ENCODE measurements at regions not wholly inside any gene's neighbourhood (a gene's known extent, or its start where the extent isn't known, plus 50 kb on each side); places are given as distances from the start of the nearest gene placed in this dataset.

DNA sequence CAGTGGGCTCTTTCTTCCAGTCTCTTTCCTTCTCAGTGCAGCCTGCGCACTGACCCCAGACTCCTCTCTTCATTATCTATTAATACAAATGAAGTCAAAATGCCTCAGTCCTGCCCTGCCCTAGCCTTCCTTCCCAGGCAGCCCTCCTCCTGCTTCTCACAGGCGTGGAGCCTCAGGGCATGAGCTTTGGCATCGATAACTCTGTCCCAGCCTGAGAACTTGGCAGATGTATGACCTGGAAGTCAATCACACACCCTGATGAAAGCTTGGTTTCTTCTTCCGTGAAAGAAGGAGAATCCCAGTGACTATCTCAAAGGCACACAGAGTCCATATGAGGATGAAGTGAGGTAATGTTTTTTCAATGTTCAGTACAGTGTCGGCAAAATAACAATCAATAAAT is 600.7 kb upstream of the ID2 start:
- WGBS: 94% methylated on average over 5 of the region's 5 CpGs

DNA sequence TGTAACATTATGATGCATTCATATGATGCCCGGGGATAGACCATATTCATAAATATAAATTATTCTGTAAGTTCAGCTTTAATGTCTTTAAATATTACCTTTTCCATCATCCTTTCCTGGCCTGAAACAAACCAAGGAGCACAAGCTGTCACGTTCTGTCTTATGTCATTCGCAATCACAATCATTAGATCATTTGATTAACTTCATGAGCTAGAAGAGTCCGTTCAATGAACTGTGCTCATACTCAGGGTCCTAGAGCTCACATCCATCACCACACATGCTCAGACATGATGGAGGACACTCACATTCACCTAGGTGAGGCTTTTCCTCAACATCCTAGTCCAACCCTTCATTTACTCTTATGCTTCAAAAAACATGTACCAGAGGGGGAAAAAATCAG is 599.0 kb upstream of the ID2 start:
- H3K4me1 ChIP-seq (ENCODE audit: control insufficient read depth in 4 of 4, insufficient read depth in 4 of 4, low read length in 3 of 4): no peaks in the 10 kb centered on the region
- H3K27me3 ChIP-seq (ENCODE audit: control insufficient read depth in 4 of 4, insufficient read depth in 4 of 4, low read length in 3 of 4): no peaks in the 10 kb centered on the region
- TF ChIP-seq ATF3 (IDR thresholded peaks at IDR 0.05) (no peak), REST (IDR thresholded peaks at IDR 0.05) (no peak), EGR1 (IDR thresholded peaks at IDR 0.05; ENCODE audit: low read depth in 2 of 2) (no peak), RXRA (IDR thresholded peaks at IDR 0.05) (no peak), TAF1 (conservative IDR thresholded peaks at IDR 0.05) (no peak), SP1 (IDR thresholded peaks at IDR 0.05) (no peak), GABPA (IDR thresholded peaks at IDR 0.05 in 1 of 2, conservative IDR thresholded peaks at IDR 0.05 in 1 of 2) (no peak), NR2F2 (IDR thresholded peaks at IDR 0.05) (no peak), YY1 (IDR thresholded peaks at IDR 0.05) (no peak), JUND (IDR thresholded peaks at IDR 0.05) (no peak), FOXA2 (IDR thresholded peaks at IDR 0.05) (no peak), HNF4G (IDR thresholded peaks at IDR 0.05) (no peak), ZBTB33 (IDR thresholded peaks at IDR 0.05) (no peak), FOXA1 (IDR thresholded peaks at IDR 0.05) (no peak)
- TF ChIP-seq, protein P1, sequence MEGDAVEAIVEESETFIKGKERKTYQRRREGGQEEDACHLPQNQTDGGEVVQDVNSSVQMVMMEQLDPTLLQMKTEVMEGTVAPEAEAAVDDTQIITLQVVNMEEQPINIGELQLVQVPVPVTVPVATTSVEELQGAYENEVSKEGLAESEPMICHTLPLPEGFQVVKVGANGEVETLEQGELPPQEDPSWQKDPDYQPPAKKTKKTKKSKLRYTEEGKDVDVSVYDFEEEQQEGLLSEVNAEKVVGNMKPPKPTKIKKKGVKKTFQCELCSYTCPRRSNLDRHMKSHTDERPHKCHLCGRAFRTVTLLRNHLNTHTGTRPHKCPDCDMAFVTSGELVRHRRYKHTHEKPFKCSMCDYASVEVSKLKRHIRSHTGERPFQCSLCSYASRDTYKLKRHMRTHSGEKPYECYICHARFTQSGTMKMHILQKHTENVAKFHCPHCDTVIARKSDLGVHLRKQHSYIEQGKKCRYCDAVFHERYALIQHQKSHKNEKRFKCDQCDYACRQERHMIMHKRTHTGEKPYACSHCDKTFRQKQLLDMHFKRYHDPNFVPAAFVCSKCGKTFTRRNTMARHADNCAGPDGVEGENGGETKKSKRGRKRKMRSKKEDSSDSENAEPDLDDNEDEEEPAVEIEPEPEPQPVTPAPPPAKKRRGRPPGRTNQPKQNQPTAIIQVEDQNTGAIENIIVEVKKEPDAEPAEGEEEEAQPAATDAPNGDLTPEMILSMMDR (IDR thresholded peaks at IDR 0.05; ENCODE audit: low read depth, low read length, missing input control): no peak
- TF ChIP-seq, protein P2, sequence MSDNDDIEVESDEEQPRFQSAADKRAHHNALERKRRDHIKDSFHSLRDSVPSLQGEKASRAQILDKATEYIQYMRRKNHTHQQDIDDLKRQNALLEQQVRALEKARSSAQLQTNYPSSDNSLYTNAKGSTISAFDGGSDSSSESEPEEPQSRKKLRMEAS (IDR thresholded peaks at IDR 0.05): no peak
- H3K9ac ChIP-seq (ENCODE audit: low read depth in 1 of 2, low read length in 2 of 2): no peak overlapping the region
- 94% methylated on average over 4 of the region's 4 CpGs for WGBS
- H3K9me3 ChIP-seq (ENCODE audit: control insufficient read depth in 4 of 4, low read length in 3 of 4): no peaks in the 10 kb centered on the region
- no peak overlapping the region for H3K27ac ChIP-seq (ENCODE audit: low read depth in 1 of 2, low read length in 2 of 2)
- H3K4me3 ChIP-seq (ENCODE audit: low read depth in 1 of 3, low read length in 3 of 3): no peak overlapping the region
- H3K36me3 ChIP-seq (ENCODE audit: control insufficient read depth in 4 of 4, insufficient read depth in 3 of 4, low read depth in 1 of 4, low read length in 3 of 4): no peaks in the 10 kb centered on the region
- no peak for DNase-seq (ENCODE audit: low spot score)

More for the DNA sequence above, 600.7 kb upstream of the ID2 start:
- no peaks in the 10 kb centered on the region for H3K36me3 ChIP-seq (ENCODE audit: control insufficient read depth in 4 of 4, insufficient read depth in 3 of 4, low read depth in 1 of 4, low read length in 3 of 4)
- no peak overlapping the region for H3K27ac ChIP-seq (ENCODE audit: low read depth in 1 of 2, low read length in 2 of 2)
- no peaks in the 10 kb centered on the region for H3K4me1 ChIP-seq (ENCODE audit: control insufficient read depth in 4 of 4, insufficient read depth in 4 of 4, low read length in 3 of 4)
- no peak for DNase-seq (ENCODE audit: low spot score)
- H3K9ac ChIP-seq (ENCODE audit: low read depth in 1 of 2, low read length in 2 of 2): no peak overlapping the region
- H3K27me3 ChIP-seq (ENCODE audit: control insufficient read depth in 4 of 4, insufficient read depth in 4 of 4, low read length in 3 of 4): no peaks in the 10 kb centered on the region
- H3K4me3 ChIP-seq (ENCODE audit: low read depth in 1 of 3, low read length in 3 of 3): no peak overlapping the region
- no peak for TF ChIP-seq GABPA (IDR thresholded peaks at IDR 0.05 in 1 of 2, conservative IDR thresholded peaks at IDR 0.05 in 1 of 2)
- TF ChIP-seq YY1 (IDR thresholded peaks at IDR 0.05): no peak
- no peak for TF ChIP-seq JUND (IDR thresholded peaks at IDR 0.05)
- TF ChIP-seq RAD21 (IDR thresholded peaks at IDR 0.05): no peak
- no peaks in the 10 kb centered on the region for H3K9me3 ChIP-seq (ENCODE audit: control insufficient read depth in 4 of 4, low read length in 3 of 4)
